ENCODE measurements at regions not wholly inside any gene's neighbourhood (a gene's known extent, or its start where the extent isn't known, plus 50 kb on each side); places are given as distances from the start of the nearest gene placed in this dataset.

DNA sequence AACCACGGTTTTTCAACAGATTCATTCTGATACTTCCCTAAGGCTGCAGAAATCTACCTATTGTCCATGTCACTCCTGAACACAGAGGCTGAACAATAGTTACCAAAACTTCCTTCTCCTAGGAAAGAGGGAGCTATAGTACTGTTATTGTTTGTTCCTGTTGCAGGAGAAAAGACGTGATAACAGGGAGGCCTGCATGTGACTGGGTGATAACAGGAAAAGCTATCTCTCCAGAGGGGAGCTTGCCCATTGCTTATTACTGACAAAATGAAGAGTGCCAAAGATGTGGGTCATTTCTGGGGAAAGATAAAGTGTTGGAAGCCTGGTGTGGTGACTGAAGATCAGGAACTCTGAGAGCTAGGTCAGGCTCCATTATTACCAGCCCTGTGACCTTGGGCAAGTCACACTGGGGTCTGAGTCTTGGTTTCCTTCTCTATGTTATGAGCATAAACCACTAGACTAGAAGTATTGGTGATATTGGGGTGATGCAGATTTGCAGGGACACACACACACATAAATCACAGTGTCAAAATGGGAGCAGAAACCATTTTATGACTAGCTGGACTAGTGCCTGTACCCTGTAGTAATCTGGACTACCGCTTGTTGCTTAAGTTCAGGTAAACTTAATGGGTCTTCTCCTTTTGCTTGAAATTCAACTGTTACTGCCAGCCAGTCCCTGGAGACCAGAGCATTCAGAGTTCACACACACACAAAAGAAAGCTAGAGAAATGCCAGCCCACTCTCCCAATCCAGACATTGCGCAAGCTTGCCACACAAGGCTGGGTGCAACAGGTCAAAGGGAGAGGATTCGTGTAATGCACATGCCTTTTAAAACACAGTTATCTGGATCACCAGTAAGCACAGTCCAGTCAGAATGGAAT is 136.0 kb upstream of the CNR1 start:
- TF ChIP-seq, protein P1, sequence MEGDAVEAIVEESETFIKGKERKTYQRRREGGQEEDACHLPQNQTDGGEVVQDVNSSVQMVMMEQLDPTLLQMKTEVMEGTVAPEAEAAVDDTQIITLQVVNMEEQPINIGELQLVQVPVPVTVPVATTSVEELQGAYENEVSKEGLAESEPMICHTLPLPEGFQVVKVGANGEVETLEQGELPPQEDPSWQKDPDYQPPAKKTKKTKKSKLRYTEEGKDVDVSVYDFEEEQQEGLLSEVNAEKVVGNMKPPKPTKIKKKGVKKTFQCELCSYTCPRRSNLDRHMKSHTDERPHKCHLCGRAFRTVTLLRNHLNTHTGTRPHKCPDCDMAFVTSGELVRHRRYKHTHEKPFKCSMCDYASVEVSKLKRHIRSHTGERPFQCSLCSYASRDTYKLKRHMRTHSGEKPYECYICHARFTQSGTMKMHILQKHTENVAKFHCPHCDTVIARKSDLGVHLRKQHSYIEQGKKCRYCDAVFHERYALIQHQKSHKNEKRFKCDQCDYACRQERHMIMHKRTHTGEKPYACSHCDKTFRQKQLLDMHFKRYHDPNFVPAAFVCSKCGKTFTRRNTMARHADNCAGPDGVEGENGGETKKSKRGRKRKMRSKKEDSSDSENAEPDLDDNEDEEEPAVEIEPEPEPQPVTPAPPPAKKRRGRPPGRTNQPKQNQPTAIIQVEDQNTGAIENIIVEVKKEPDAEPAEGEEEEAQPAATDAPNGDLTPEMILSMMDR (IDR thresholded peaks at IDR 0.05; ENCODE audit: low read depth, low read length, missing control alignments): no peak
- Histone ChIP-seq H3K4me3 (ENCODE audit: low read depth, low read length) (no peak overlapping the region), H3K27ac (peak overlapping the region; percentile 34), H3K36me3 (replicated peaks) (no peaks in the 10 kb centered on the region), H3K27me3 (replicated peaks) (no peaks in the 10 kb centered on the region)
- in situ Hi-C loops (cut with HindIII; ENCODE audit: low pct_ligation_motif_present, low sequenced_read_pairs): no loop called here
- DNase-seq: no peak

DNA sequence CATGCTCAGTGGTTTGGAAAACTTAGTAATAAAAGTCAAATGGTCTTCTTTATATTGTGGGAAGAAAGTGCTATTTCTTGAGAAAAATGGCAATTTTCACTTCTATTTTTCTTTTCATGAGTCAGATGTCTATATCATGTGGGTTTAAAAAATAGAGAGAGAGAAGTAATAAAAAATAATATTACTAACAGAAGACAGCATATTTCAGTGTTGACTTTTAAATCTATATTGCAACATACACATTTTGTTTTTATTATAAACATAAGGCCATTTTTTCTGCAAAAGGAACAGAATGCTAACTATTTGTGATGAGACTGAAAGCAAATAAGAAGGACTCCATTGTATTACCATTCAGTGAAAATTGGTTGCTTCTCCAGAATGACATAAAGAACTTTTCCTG is 135.1 kb upstream of the CNR1 start:
- Histone ChIP-seq H3K27ac (peak overlapping the region; percentile 34), H3K4me3 (ENCODE audit: low read depth, low read length) (no peak overlapping the region), H3K36me3 (replicated peaks) (no peaks in the 10 kb centered on the region), H3K27me3 (replicated peaks) (no peaks in the 10 kb centered on the region)
- TF ChIP-seq, protein P1 (IDR thresholded peaks at IDR 0.05; ENCODE audit: low read depth, low read length, missing control alignments): no peak
- no peak for DNase-seq
- in situ Hi-C loops (cut with HindIII; ENCODE audit: low pct_ligation_motif_present, low sequenced_read_pairs): no loop called here

DNA sequence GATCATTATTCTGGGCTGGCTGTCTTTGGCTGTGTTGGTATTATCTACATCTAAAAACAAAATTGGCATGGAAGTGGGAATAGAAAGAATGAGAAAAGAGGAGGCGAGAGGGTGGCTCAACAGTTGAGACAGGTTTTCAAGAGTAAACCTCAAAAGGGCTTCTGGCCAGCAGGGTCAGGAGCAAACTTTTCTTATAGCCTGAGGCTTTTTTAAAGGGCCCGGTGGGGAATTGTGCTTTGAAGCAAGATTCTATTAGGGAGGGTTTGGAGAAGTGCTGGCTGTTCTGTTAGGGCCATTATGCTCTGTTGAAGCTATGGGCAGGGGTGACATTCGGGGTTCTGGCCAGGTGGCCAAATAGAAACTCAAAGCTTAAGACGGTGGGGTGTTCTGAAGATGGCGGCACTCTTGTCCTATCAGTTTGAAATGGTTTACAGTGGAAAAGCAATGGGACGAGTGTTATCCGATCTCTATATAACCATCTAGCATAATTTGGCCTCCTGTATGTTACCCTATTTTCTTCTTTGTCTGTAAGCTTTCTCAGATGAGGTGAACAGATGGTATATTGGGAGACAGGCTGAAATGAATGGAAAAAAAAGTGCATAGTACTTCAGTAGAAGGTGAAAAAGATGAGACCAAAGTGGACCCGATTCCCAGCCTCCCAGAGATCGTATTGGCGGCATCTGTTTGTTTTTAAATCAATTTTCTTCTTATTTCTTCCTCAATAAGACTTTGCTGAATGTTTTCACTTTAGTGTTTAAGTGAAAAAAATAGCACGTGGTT is 132.1 kb upstream of the CNR1 start:
- H3K36me3 ChIP-seq (replicated peaks): no peaks in the 10 kb centered on the region
- H3K27ac ChIP-seq: no peak overlapping the region
- H3K27me3 ChIP-seq (replicated peaks): no peaks in the 10 kb centered on the region
- no peak for DNase-seq
- no peak overlapping the region for H3K4me3 ChIP-seq (ENCODE audit: low read depth, low read length)
- in situ Hi-C loops (cut with HindIII; ENCODE audit: low pct_ligation_motif_present, low sequenced_read_pairs): no loop called here
- TF ChIP-seq, protein P1 (IDR thresholded peaks at IDR 0.05; ENCODE audit: low read depth, low read length, missing control alignments): no peak

DNA sequence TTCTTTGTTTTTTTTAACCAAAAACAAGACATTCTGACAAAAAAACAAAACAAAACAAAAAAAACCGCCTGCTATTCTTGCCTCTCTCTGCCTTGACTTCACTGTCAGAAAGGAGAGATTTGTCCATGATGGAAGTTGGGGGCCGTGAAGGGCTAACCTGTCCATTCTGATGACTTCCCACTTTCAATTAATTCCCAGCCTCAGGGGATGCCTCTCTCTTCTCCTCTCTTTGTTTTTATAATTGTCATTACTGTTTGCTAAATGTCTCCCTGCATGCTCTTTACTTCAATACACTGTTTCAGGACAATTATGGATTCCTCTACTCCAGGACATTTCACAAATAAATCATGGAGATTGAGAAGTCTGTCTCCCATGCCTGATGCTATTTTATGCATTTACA is 130.5 kb upstream of the CNR1 start:
- no peak overlapping the region for H3K27ac ChIP-seq
- no peak for DNase-seq
- TF ChIP-seq, protein P1 (IDR thresholded peaks at IDR 0.05; ENCODE audit: low read depth, low read length, missing control alignments): no peak
- in situ Hi-C loops (cut with HindIII; ENCODE audit: low pct_ligation_motif_present, low sequenced_read_pairs): no loop called here
- H3K27me3 ChIP-seq (replicated peaks): no peaks in the 10 kb centered on the region
- H3K4me3 ChIP-seq (ENCODE audit: low read depth, low read length): no peak overlapping the region
- no peaks in the 10 kb centered on the region for H3K36me3 ChIP-seq (replicated peaks)

DNA sequence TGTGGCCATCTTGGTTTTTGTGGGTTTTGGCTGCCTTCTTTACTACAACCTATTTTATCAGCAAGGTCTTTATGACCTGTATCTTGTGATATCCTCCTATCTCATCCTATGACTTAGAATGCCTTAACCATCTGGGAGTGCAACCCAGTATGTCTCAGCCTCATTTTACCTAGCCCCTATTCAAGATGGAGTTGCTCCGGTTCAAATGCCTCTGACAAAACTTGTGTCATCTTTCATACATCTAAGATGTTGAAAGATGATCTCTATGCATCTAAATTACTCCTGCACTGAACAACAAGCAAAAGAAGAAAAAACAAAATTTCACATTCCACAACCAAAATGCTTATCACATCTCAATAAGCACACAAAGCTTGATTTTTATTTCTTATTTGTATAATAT is 129.5 kb upstream of the CNR1 start:
- TF ChIP-seq, protein P1 (IDR thresholded peaks at IDR 0.05; ENCODE audit: low read depth, low read length, missing control alignments): no peak
- Histone ChIP-seq H3K27ac (no peak overlapping the region), H3K27me3 (replicated peaks) (no peaks in the 10 kb centered on the region), H3K36me3 (replicated peaks) (no peaks in the 10 kb centered on the region), H3K4me3 (ENCODE audit: low read depth, low read length) (no peak overlapping the region)
- in situ Hi-C loops (cut with HindIII; ENCODE audit: low pct_ligation_motif_present, low sequenced_read_pairs): no loop called here
- no peak for DNase-seq

Data from brain microvascular endothelial cell (primary cell).